IPS-15b (cell line): ENCODE measurements at regions not wholly inside any gene's neighbourhood (a gene's known extent, or its start where the extent isn't known, plus 50 kb on each side); places are given as distances from the start of the nearest gene placed in this dataset.
"Not testable (repeated sequence)": the region's sequence is repeated elsewhere in the genome, so short reads cannot be mapped to it uniquely, and the experiment has no call there.

Source experiments
- H3K27me3 ChIP-seq: one replicate; pipeline ENCODE4 v1.6.1; 2013; ENCODE audit warnings: low read length; ENCODE audit not compliant: control insufficient read depth, insufficient read depth
- H3K36me3 ChIP-seq: one replicate; pipeline ENCODE4 v1.6.1; 2013; ENCODE audit warnings: low read length; ENCODE audit not compliant: control insufficient read depth, insufficient read depth
- H3K4me1 ChIP-seq: one replicate; pipeline ENCODE4 v1.6.1; 2013; ENCODE audit warnings: mild to moderate bottlenecking, low read length; ENCODE audit not compliant: control insufficient read depth, insufficient read depth
- H3K4me3 ChIP-seq: one replicate; pipeline ENCODE4 v1.5.1; 2013; ENCODE audit warnings: low read depth, low read length
- H3K9ac ChIP-seq: one replicate; pipeline ENCODE4 v1.6.1; 2013; ENCODE audit warnings: low read depth, mild to moderate bottlenecking, low read length
- H3K9me3 ChIP-seq: one replicate; pipeline ENCODE4 v1.6.1; 2013; ENCODE audit warnings: mild to moderate bottlenecking, low read length; ENCODE audit not compliant: control insufficient read depth, insufficient read depth

- Histone ChIP-seq H3K27me3 (no peaks in the 10 kb centered on the region), H3K9ac (no peak overlapping the region), H3K4me1 (no peaks in the 10 kb centered on the region), H3K9me3 (no peaks in the 10 kb centered on the region), H3K4me3 (no peak overlapping the region), H3K36me3 (no peaks in the 10 kb centered on the region)
Observed at GRCh38 chr1:73467731-73468130, 730.2 kb downstream of the LRRIQ3 start.

GRCh38 chr1:73463873-73464272, 734.1 kb downstream of the LRRIQ3 start:
- no peak overlapping the region for H3K9ac ChIP-seq
- no peak overlapping the region for H3K4me3 ChIP-seq
- no peaks in the 10 kb centered on the region for H3K4me1 ChIP-seq
- no peaks in the 10 kb centered on the region for H3K36me3 ChIP-seq
- H3K27me3 ChIP-seq, result no peaks in the 10 kb centered on the region
- no peaks in the 10 kb centered on the region for H3K9me3 ChIP-seq

GRCh38 chr1:73452522-73452921, 745.5 kb downstream of the LRRIQ3 start:
- Histone ChIP-seq H3K9ac (no peak overlapping the region), H3K4me1 (no peaks in the 10 kb centered on the region), H3K27me3 (no peaks in the 10 kb centered on the region), H3K9me3 (no peaks in the 10 kb centered on the region), H3K4me3 (no peak overlapping the region), H3K36me3 (no peaks in the 10 kb centered on the region)

GRCh38 chr1:73450668-73451067, 747.3 kb downstream of the LRRIQ3 start:
- H3K4me3 ChIP-seq, result not testable (repeated sequence)

DNA sequence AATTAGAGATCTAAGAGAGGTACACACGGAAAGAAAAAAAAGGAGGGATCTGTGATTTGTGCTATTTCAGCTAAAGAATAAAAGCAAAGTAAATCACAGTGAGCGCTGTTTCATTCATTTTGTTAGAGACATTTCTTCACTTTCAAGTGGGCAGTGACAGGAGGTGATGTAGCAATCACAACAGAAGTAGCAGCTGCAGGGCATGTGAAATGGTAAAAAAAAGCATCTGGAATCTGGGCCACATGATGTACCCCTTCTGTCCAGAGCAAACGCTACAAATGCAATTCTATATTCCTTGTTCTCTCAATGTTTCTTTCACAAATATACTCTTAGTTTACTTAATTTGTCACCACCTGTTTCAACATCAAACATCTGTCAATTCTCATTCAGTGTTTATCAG, 786.5 kb downstream of the LRRIQ3 start:
- no peaks in the 10 kb centered on the region for H3K36me3 ChIP-seq
- H3K9me3 ChIP-seq, result no peaks in the 10 kb centered on the region
- no peak overlapping the region for H3K9ac ChIP-seq
- no peaks in the 10 kb centered on the region for H3K27me3 ChIP-seq
- H3K4me3 ChIP-seq, result no peak overlapping the region
- H3K4me1 ChIP-seq, result no peaks in the 10 kb centered on the region

More at GRCh38 chr1:73450668-73451067, 747.3 kb downstream of the LRRIQ3 start:
- H3K9ac ChIP-seq, H3K27me3 ChIP-seq, H3K4me1 ChIP-seq, H3K9me3 ChIP-seq, H3K36me3 ChIP-seq: not testable (repeated sequence)

GRCh38 chr1:73401666-73402065, 796.3 kb downstream of the LRRIQ3 start:
- Histone ChIP-seq H3K36me3 (no peaks in the 10 kb centered on the region), H3K27me3 (no peaks in the 10 kb centered on the region), H3K4me3 (no peak overlapping the region), H3K9ac (no peak overlapping the region), H3K4me1 (no peaks in the 10 kb centered on the region), H3K9me3 (no peaks in the 10 kb centered on the region)

GRCh38 chr1:73382966-73383365, 815.0 kb downstream of the LRRIQ3 start:
- no peak overlapping the region for H3K4me3 ChIP-seq
- no peaks in the 10 kb centered on the region for H3K9me3 ChIP-seq
- H3K9ac ChIP-seq, result no peak overlapping the region
- H3K36me3 ChIP-seq, result no peaks in the 10 kb centered on the region
- H3K27me3 ChIP-seq, result no peaks in the 10 kb centered on the region
- no peaks in the 10 kb centered on the region for H3K4me1 ChIP-seq

DNA sequence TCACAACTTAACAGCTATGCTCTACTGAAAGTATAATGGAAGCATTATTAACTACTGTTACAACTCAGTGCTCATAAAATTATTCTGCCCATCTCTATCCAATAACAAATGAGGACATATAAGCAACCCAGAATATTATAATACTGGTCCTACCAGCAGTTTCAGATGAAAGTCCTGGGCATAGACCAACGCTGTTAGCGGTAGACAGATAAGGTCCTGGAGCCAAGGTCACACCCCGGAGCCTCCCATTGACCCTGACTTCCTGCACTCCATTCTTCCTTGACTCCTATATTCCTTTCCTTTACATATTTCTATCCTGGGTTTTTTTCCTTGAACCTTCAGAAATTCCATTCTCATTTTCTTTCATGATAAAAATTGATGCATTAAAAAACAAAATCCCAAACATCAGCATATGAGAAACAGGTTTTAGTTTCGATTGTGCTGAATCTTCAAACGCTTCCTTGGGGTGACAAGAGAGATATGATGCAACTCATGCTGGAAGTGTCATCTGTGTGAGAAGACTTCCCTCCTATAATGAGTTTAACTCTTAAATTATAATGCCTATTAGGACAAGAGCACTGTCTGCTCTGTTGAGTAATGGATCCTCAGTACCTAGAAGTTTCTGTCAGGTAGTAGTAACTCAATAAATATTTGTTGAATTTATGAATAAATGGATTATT, 831.1 kb downstream of the LRRIQ3 start:
- Histone ChIP-seq H3K27me3 (no peaks in the 10 kb centered on the region), H3K4me1 (no peaks in the 10 kb centered on the region), H3K9me3 (no peaks in the 10 kb centered on the region), H3K4me3 (no peak overlapping the region), H3K36me3 (no peaks in the 10 kb centered on the region), H3K9ac (no peak overlapping the region)

DNA sequence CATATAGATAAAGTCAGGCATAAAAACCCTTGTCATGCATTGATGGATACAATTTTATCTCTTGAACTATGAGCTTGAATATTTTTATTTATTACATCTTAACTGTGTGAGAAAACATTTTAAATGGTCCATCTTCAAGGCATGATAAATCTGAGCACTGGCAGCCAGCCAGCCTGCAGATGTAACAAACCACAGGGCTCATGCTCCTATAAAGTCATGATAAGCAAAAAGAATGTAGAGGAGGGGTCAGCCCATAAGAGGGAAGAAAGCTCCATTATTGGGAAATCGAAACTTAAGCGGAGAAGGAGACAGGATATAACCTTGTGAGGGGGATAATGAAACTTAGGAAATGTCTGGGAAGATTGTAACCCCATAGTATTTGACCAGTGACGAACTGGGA, 839.0 kb downstream of the LRRIQ3 start:
- Histone ChIP-seq H3K27me3 (no peaks in the 10 kb centered on the region), H3K4me1 (no peaks in the 10 kb centered on the region), H3K9me3 (no peaks in the 10 kb centered on the region), H3K9ac (no peak overlapping the region), H3K4me3 (no peak overlapping the region), H3K36me3 (no peaks in the 10 kb centered on the region)

DNA sequence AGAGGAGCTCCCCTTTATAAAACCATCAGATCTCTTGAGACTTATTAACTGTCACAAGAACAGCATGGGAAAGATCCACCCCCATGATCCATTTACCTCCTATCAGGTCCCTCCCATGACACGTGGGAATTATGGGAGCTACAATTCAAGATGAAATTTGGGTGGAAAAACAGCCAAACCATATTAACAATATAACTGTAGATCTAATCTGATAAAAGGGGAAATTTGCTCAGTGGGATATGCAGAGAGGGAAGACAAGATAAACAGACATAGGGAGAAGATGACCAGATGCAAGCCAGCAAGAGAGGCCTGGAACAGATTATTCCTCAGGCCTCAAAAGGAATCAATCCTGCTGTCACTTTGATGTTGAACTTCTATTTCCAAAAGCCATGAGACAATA, 841.5 kb downstream of the LRRIQ3 start:
- Histone ChIP-seq H3K36me3 (no peaks in the 10 kb centered on the region), H3K4me3 (no peak overlapping the region), H3K27me3 (no peaks in the 10 kb centered on the region), H3K9me3 (no peaks in the 10 kb centered on the region), H3K9ac (no peak overlapping the region), H3K4me1 (no peaks in the 10 kb centered on the region)

- H3K9ac ChIP-seq, result no peak overlapping the region
- H3K27me3 ChIP-seq, result no peaks in the 10 kb centered on the region
- H3K9me3 ChIP-seq, result peaks cover 7% of the 10 kb centered on the region
- no peaks in the 10 kb centered on the region for H3K36me3 ChIP-seq
- no peak overlapping the region for H3K4me3 ChIP-seq
- no peaks in the 10 kb centered on the region for H3K4me1 ChIP-seq
Observed at GRCh38 chr1:73343947-73344346, 854.0 kb downstream of the LRRIQ3 start.

DNA sequence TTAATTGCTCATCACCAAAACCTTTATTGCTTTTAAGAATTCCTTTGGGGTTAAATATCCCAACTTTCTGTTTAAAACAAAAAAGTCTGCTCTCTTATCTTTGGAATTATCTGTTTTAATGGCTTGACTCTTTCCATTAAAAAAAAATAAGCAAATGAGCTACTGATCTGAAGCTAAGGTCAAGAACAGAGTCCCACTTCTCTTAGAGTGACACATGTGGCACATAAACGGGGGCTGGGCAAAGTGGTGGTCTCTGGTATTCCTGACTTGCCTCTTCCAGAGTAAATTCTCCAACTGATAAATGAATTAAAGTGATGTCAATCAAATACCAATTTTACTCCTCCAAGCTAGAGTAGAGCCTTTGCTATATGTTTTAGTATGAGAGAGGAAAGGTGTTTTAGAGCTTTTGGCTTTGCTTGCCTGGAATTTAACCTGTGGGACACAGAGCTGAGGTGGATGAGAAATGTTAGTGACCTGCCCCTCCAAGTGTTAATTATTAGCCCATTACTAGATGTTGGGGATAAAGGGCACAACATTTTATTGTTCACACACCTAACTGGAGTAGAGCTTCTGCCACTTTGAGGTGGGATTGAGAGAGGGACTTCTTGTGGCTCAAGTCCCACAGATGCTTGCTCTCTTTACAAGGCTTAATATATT, 864.0 kb downstream of the LRRIQ3 start:
- Histone ChIP-seq H3K36me3 (no peaks in the 10 kb centered on the region), H3K9ac (no peak overlapping the region), H3K4me1 (no peaks in the 10 kb centered on the region), H3K27me3 (no peaks in the 10 kb centered on the region), H3K9me3 (no peaks in the 10 kb centered on the region), H3K4me3 (no peak overlapping the region)
